ENCODE measurements at regions not wholly inside any gene's neighbourhood (a gene's known extent, or its start where the extent isn't known, plus 50 kb on each side); places are given as distances from the start of the nearest gene placed in this dataset.

DNA sequence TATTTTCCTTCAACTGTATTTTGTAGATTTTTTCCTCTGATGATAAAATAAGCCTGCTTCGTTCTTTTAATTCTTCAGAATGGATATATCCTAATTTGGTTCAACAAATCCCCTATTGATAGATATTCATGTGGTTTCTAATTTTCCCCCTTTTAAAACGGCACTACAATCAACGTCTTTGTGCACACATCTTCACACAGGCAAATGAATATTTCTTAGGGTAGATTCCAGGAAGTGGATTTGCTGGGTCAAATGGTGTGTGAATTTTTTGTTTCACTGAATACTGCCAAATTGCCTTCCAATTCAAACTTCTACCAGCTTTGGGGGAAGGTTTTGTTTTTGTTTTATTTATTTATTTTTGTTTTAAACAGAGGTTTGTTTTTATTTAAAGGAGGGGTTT lies 287.2 kb downstream of the FOXO1 start:
- DNase-seq, result no peak

- DNase-seq, result no peak
Measured at GRCh38 chr13:40379794-40380578, 286.5 kb downstream of the FOXO1 start.

GRCh38 chr13:40381935-40382764 lies 284.3 kb downstream of the FOXO1 start:
- no peak for DNase-seq

GRCh38 chr13:40383132-40383531 lies 283.3 kb downstream of the FOXO1 start:
- DNase-seq, result peak; percentile 63

DNA sequence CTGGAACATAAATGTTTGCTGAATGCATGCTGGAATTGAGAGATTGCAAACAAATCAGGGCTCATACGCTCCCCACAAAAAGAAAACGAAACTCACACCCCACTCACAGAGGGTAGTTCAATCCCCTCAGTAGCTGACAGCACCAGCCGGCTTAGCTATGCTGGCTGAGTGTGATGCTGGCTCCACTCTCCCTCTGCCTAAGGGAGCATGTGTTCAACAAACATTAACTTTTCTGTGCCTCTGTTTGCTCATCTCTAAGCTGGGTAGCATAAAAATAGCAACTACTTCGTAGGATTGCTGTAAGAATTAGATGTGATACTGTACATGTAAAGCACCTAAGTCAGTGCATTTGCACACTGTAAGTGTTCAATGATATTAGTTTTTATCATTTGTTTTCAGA lies 282.6 kb downstream of the FOXO1 start:
- DNase-seq, result no peak

DNA sequence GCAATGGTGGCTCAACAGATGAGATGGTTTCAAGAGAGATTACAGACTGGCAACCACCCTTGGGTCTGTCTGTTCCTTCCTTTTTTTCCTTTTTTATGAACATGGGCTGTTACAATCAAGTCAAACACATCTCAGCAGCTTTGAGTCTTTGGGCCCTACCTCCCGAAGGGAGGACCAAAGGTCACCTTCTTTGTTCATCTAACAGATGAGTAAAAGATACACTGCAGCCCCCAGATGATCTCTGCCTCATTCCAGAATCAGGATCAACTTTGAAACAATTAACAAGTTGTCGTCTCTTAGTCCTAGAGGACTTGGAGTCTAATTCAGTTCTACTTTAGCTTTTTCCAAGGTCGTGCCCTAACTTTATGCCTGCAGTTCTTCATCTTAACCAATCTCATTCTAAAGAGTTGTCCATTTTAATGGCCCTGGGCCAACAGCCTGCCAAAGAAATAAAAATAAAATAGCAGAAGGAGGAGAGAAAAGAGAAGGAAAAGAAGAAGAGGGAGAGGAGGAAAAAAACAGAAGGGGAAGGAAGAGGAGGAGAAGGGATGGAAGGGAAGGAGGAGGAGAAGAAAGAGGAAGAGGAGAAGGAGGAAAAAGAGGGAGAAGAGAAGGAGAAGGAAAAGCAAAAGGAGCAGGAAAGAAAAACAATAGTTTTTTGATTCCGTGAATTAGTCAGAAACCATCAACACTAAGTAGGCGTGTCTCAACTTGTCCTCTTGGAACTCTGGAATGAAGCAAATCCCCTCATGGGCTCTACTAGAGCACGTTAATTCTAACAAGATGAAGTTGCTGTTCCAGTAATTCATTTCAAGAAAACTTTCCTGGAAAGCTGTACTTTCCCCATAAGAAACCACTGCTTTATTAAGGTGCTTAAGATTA lies 281.2 kb downstream of the FOXO1 start:
- no peak for DNase-seq

DNA sequence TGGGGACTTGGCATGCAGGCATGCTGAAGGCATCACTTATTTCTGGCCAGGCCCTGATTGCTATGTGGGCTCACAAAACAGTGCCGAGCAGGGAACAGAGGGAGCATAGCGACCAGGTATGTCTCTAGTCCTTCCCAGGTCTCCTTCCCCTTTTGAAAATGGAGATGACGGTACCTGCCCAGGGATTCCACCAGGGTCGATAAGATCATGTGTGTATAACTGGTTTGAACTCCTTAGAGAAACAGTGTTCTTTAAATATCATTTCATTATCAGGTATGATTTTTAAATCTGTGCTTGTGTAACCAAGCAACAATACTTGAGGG lies 280.6 kb downstream of the FOXO1 start:
- DNase-seq, result no peak

GRCh38 chr13:40386586-40386985 lies 279.9 kb downstream of the FOXO1 start:
- DNase-seq, result no peak

- no peak for DNase-seq
Measured at GRCh38 chr13:40387775-40388174, 278.7 kb downstream of the FOXO1 start.

DNA sequence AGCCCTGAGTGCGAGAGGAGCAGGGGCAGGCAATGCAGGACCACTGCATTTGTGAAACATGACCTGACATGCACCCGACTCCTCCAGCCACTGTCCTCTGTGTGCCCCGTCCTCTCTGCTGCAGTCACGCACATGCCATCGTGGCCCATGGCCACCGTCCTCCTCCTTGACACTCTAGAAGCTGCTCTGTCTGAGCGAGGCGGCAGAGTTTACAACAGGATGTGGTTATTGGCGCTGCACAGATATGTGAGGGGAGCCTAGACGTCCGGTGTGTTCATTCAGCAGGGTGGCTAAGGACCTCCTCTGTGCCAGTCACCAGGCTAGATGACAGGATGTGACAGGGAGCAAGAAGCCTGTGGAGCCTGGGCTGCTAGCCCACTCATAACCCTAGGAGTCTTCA lies 277.8 kb downstream of the FOXO1 start:
- DNase-seq, result no peak

DNA sequence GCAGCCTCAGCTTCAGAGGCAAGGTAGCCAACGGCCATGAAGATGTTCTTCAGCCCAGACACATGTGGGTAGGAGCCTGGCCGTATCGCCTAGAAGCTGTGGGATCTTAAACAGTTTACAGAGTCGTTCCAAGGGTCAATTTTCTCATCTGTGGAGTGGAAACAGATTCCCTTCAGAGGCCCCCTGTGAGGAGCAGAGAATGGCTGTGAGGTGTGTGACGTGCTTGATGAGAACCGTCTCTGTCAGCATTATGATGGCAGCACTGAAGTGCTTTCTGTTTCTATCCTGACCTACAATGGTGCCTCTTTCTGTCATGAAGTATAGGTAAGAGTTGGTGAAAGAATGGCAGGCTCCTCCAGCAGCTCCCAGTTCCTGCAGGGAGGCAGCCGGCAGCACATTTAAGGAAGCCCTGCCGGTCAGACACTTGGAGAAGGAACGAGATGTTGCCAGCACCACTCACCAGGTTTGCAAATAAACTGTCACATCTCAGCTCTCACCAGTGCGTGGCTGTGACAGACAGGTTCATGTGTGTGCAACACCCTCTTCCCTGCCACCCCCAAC lies 277.3 kb downstream of the FOXO1 start:
- DNase-seq, result no peak

GRCh38 chr13:40390401-40390916 lies 276.0 kb downstream of the FOXO1 start:
- no peak for DNase-seq

DNA sequence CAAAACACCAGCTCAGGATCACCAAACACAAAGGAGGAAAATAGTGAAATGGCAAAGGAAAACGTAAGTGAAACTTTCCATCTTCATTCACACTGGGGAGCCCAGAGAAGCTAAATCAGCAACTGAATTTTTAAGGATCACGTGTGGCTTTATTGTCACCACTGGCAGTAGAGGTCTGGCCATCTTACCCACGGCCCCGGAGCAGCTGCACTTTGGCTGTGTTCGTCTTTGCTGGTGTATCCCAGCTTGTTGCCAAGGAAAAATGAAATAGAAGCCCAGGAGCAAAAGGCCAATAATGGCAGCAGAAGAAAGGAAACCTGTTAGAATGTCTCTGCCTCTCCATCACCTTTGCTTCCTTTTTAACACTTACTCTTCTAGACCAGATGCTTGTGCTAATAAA lies 274.7 kb downstream of the FOXO1 start:
- no peak for DNase-seq

GRCh38 chr13:40394304-40394985 lies 272.0 kb downstream of the FOXO1 start:
- no peak for DNase-seq

DNA sequence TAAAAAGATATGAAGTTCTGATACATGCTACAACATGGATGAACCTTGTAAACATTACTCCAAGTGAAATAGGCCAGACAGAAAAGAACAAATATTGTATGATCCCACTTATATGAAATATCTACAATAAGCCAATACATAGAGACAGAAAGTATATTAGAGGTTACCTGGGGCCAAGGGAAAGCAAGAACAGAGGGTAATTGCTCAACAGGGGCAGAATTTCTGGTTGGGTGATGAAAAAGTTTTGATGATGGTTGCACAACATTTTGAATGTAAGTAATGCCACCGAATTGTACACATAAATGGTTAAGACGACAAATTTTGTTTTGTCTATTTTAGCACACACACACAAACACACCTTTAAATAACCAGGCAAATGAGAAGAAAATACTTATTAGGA lies 268.4 kb downstream of the FOXO1 start:
- DNase-seq, result no peak

DNA sequence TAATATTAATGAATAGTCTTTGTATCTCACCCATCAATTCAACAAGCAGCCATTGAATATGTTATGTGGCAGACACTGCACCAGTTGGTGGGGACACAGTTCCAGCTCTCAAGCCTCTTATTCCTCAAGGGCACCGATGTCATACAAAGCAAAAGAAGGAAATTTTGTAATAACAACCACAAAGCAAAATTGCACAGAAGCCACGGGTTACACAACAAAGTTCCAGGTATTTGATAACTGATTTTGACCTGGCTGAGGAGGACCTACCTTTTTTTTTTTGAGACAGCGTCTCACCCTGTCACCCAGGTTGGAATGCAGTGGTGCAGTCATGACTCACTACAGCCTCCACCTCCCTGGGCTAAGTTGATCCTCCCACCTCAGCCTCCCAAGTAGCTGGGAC lies 266.7 kb downstream of the FOXO1 start:
- DNase-seq, result no peak

DNA sequence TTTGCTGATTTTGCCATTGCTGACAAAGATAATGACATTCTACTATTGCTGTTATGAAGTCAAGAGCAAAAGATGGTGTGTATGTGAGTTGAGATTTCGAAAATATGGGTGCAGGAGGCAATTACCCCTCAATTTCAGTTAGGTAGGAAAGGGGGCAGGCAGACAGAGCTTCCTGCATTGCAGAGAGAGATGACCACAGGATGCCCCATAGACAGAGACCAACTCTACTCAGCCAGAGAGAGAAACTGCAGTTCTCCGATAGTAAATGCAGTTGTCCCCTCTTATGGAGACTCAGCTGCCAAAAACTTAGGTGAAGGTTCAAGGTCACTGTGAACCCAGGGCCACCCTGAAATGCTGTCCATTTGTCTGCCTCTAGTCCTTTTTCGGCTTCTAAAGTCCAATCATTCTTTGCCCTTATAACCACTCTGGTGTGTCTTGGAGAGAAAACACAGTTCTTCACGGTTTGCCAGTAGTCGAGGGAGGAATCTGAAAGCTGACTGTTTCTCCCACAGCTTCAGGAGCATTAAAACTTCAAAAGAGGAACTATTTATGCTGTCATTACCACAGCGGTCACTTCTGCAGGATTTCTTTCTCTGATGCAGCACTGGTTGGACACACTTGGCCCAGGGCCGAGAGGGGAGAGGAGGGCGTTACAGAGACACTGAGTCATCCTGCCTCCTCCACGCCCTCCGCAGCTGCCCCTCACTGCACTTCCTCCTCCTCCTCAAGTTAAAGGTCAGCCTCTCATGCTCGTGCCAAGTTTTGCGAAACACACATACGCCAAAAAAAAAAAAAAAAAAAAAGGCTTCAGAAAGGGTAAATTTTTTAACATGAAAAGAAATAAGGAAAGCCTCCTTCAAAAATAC lies 264.3 kb downstream of the FOXO1 start:
- peak; percentile 95 for DNase-seq

GRCh38 chr13:40402931-40403431 lies 263.5 kb downstream of the FOXO1 start:
- DNase-seq, result peak; percentile 97

GRCh38 chr13:40403509-40404241 lies 262.8 kb downstream of the FOXO1 start:
- DNase-seq, result no peak

DNA sequence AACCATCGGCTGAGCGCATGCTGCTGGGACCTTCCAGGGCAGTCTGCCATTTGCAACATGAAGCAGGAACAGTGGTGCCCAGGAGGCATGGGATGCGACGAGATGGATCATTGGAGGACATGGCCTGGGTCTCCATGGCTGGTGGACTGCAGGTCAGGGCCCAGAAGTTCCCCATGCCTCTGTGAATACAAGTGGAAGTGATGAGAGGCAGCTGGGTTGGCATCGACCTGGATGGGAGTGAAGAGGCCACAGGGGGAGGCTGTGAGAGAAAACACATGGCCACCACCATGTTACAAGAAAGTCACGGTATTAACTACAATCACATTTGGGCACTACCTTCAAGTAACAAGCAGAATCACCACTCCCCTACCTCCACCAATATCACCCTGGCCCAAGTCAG lies 262.0 kb downstream of the FOXO1 start:
- no peak for DNase-seq

Data from islet precursor cell (in vitro differentiated cells).